IMR-90 (cell line): ENCODE measurements at regions not wholly inside any gene's neighbourhood (a gene's known extent, or its start where the extent isn't known, plus 50 kb on each side); places are given as distances from the start of the nearest gene placed in this dataset.

Experiments
- ATAC-seq: fragments of 200-7000 bp; cut with Tn5 transposase; 2 replicates; pipeline ENCODE4 v1.9.1; 2020; ENCODE audit warnings: low read depth, mild to moderate bottlenecking, moderate library complexity
- BruUV-seq: library from RNA; stranded (reverse); fragments of 400-500 nt; replicated peaks from 2 replicates; lab custom pipeline; 2021; lab: Mats Ljungman, UMichigan
- CTCF ChIA-PET: fragments of 300-600 bp; formaldehyde crosslinking; extraction: SDS; loops from one replicate; lab custom pipeline; 2021; ENCODE audit warnings: antibody characterized with exemption; lab: Yijun Ruan, JAX
- POLR2A ChIA-PET: fragments of 300-600 bp; sonication (Branson Sonifier 250); formaldehyde crosslinking; loops from one replicate; lab custom pipeline; 2022; ENCODE audit warnings: antibody characterized with exemption; ENCODE audit not compliant: unreplicated experiment; lab: Charles Lee
- DNase-seq: peaks from one replicate; pipeline ENCODE4 v3.0.0; 2013
- H2AFZ ChIP-seq: replicated peaks from 2 replicates; pipeline ENCODE3; 2013; ENCODE audit warnings: low read length, mild to moderate bottlenecking; ENCODE audit not compliant: poor library complexity
- H2AK5ac ChIP-seq: 2 replicates; pipeline ENCODE4 v1.6.1; 2013; ENCODE audit warnings: low read depth, low read length, inconsistent platforms
- H2AK9ac ChIP-seq: replicated peaks from 2 replicates; pipeline ENCODE3; 2013; ENCODE audit warnings: mild to moderate bottlenecking, low read depth, low read length, moderate library complexity; ENCODE audit not compliant: poor library complexity
- H2BK120ac ChIP-seq: 2 replicates; pipeline ENCODE4 v1.6.1; 2013; ENCODE audit warnings: low read depth, low read length, inconsistent platforms
- H2BK15ac ChIP-seq: 3 replicates; pipeline ENCODE4 v1.6.1; 2013; ENCODE audit warnings: low read depth, low read length, inconsistent platforms
- H2BK20ac ChIP-seq: 2 replicates; pipeline ENCODE4 v1.6.1; 2013; ENCODE audit warnings: low read depth, mild to moderate bottlenecking, inconsistent platforms, low read length, moderate library complexity
- H2BK5ac ChIP-seq: 2 replicates; pipeline ENCODE4 v1.6.1; 2013; ENCODE audit warnings: mild to moderate bottlenecking, low read depth, low read length, inconsistent platforms; ENCODE audit not compliant: poor library complexity, severe bottlenecking
- H3K14ac ChIP-seq: replicated peaks from 2 replicates; pipeline ENCODE4 v1.6.1; 2013; ENCODE audit warnings: low read depth, low read length, inconsistent platforms
- H3K18ac ChIP-seq: 2 replicates; pipeline ENCODE4 v1.6.1; 2013; ENCODE audit warnings: low read depth, low read length, control low read depth
- H3K23ac ChIP-seq: 2 replicates; pipeline ENCODE4 v1.6.1; 2013; ENCODE audit warnings: low read depth, low read length, inconsistent platforms
- H3K27ac ChIP-seq: 2 replicates; pipeline ENCODE4 v1.5.1; 2013; ENCODE audit warnings: mild to moderate bottlenecking, control low read depth, low read length; ENCODE audit not compliant: insufficient read depth
- H3K27me3 ChIP-seq: 2 replicates; pipeline ENCODE4 v1.6.1; 2013; ENCODE audit warnings: low read length; ENCODE audit not compliant: control insufficient read depth, insufficient read depth
- H3K36me3 ChIP-seq: 2 replicates; pipeline ENCODE4 v1.6.1; 2013; ENCODE audit warnings: low read length, mixed read lengths; ENCODE audit not compliant: control insufficient read depth, insufficient read depth
- H3K4ac ChIP-seq: 2 replicates; pipeline ENCODE4 v1.6.1; 2013; ENCODE audit warnings: low read depth, low read length, inconsistent platforms
- H3K4me1 ChIP-seq: 2 replicates; pipeline ENCODE4 v1.6.1; 2013; ENCODE audit warnings: low read length, mixed read lengths; ENCODE audit not compliant: control insufficient read depth, insufficient read depth
- H3K4me2 ChIP-seq: 2 replicates; pipeline ENCODE4 v1.6.1; 2013; ENCODE audit warnings: low read depth, mild to moderate bottlenecking, control low read depth, low read length, moderate library complexity
- H3K4me3 ChIP-seq: 2 replicates; pipeline ENCODE4 v1.5.1; 2013; ENCODE audit warnings: low read depth, mild to moderate bottlenecking, control low read depth, low read length, moderate library complexity; ENCODE audit not compliant: insufficient read depth
- H3K56ac ChIP-seq: 2 replicates; pipeline ENCODE4 v1.6.1; 2013; ENCODE audit warnings: low read length, inconsistent platforms; ENCODE audit not compliant: insufficient read depth; ENCODE audit errors: extremely low read depth
- H3K79me1 ChIP-seq, 2 experiments: 2 replicates each; pipeline ENCODE4 v1.6.1; 2013; ENCODE audit warnings: low read length in 2 of 2, inconsistent platforms in 1 of 2, low read depth in 1 of 2
- H3K9ac ChIP-seq: 2 replicates; pipeline ENCODE4 v1.6.1; 2013; ENCODE audit warnings: low read depth, low read length, control low read depth
- H3K9me1 ChIP-seq: 2 replicates; pipeline ENCODE4 v1.6.1; 2013; ENCODE audit warnings: low read length, inconsistent platforms; ENCODE audit not compliant: insufficient read depth
- H3K9me3 ChIP-seq: 2 replicates; pipeline ENCODE4 v1.6.1; 2013; ENCODE audit warnings: low read length; ENCODE audit not compliant: control insufficient read depth, insufficient read depth
- H4K20me1 ChIP-seq: 2 replicates; pipeline ENCODE4 v1.6.1; 2013; ENCODE audit warnings: low read length, inconsistent platforms; ENCODE audit not compliant: insufficient read depth
- H4K5ac ChIP-seq: 2 replicates; pipeline ENCODE4 v1.6.1; 2013; ENCODE audit warnings: mild to moderate bottlenecking, low read depth, low read length, control low read depth
- H4K8ac ChIP-seq, 2 experiments: 2 replicates each; pipeline ENCODE4 v1.6.1; 2013; ENCODE audit warnings: low read depth in 2 of 2, low read length in 2 of 2, control low read depth in 1 of 2, inconsistent platforms in 1 of 2
- H4K91ac ChIP-seq: 2 replicates; pipeline ENCODE4 v1.6.1; 2013; ENCODE audit warnings: low read depth, low read length, inconsistent platforms; ENCODE audit not compliant: insufficient read depth
- CEBPB ChIP-seq: IDR thresholded peaks from 2 replicates; pipeline ENCODE4 v1.6.1; 2012; ENCODE audit warnings: low read depth, low read length, improper control_type of control experiment
- ELK1 ChIP-seq: fragments of 150-350 bp; IDR thresholded peaks from 2 replicates; pipeline ENCODE4 v1.6.1; 2016; ENCODE audit warnings: low read depth, mild to moderate bottlenecking, low read length, moderate library complexity, borderline replicate concordance
- FOS ChIP-seq: fragments of 150-350 bp; IDR thresholded peaks from 2 replicates; pipeline ENCODE4 v1.6.1; 2016; ENCODE audit warnings: low read depth, low read length
- MXI1 ChIP-seq: IDR thresholded peaks from 2 replicates; pipeline ENCODE4 v1.6.1; 2012; ENCODE audit warnings: low read depth, mild to moderate bottlenecking, low read length, moderate library complexity, borderline replicate concordance
- POLR2A ChIP-seq: IDR thresholded peaks from 2 replicates; pipeline ENCODE4 v1.6.1; 2012; ENCODE audit warnings: mild to moderate bottlenecking, low read depth, low read length
- RAD21 ChIP-seq: IDR thresholded peaks from 2 replicates; pipeline ENCODE4 v1.6.1; 2012; ENCODE audit warnings: low read length, improper control_type of control experiment
- RCOR1 ChIP-seq: IDR thresholded peaks from 2 replicates; pipeline ENCODE4 v1.6.1; 2012; ENCODE audit warnings: mild to moderate bottlenecking, low read length, improper control_type of control experiment; ENCODE audit not compliant: insufficient replicate concordance
- RFX5 ChIP-seq: IDR thresholded peaks from 2 replicates; pipeline ENCODE4 v1.8.0; 2012; ENCODE audit warnings: low read depth, mild to moderate bottlenecking, low read length, moderate library complexity
- WGBS, 2 experiments: methylation state at CpG; one replicate each; pipeline versions ENCODE4 v1.1.5 to v1.1.7; 2013; ENCODE audit warnings: missing lambda C conversion rate in 2 of 2; ENCODE audit not compliant: insufficient read length in 1 of 2; ENCODE audit errors: extremely low coverage in 2 of 2; 5-methylcytosine and 5-hydroxymethylcytosine counted together
- dilution Hi-C: fragments of 300-500 bp; cut with HindIII; formaldehyde crosslinking; loops from one replicate; pipeline ENCODE4 v1.14.3; 2018; ENCODE audit warnings: low sequenced_read_pairs; ENCODE audit not compliant: unreplicated experiment
- in situ Hi-C: fragments of 300-500 bp; cut with MboI; formaldehyde crosslinking; loops from 3 replicates; pipeline ENCODE4 v1.14.3; 2019; ENCODE audit warnings: low sequenced_read_pairs, inconsistent platforms, mixed read lengths
- intact Hi-C: fragments of 100-400 bp; cut with micrococcal nuclease; formaldehyde crosslinking; loops from 2 replicates; pipeline ENCODE4 v1.10.0; 2022
- TF ChIP-seq, protein P1 (sequence below): fragments of 150-350 bp; IDR thresholded peaks from 2 replicates; pipeline ENCODE4 v1.6.1; 2017; ENCODE audit warnings: mild to moderate bottlenecking, antibody characterized with exemption, low read length, low read depth
- TF ChIP-seq, protein P2 (sequence below): conservative IDR thresholded peaks from 2 replicates; pipeline ENCODE4 v1.5.1; 2012; ENCODE audit warnings: mild to moderate bottlenecking, low read depth, low read length, improper control_type of control experiment

- Histone ChIP-seq H3K27me3 (no peaks in the 10 kb centered on the region), H3K9me3 (peaks cover under 1% of the 10 kb centered on the region; the same call in 1 of the 2 replicates), H2AK5ac (no peak overlapping the region), H2BK15ac (no peak overlapping the region), H3K14ac (no peak overlapping the region), H3K56ac (no peak overlapping the region), H3K9ac (no peak overlapping the region), H4K20me1 (no peaks in the 10 kb centered on the region), H2BK5ac (no peak overlapping the region), H4K5ac (no peak overlapping the region), H3K9me1 (no peaks in the 10 kb centered on the region), H3K4ac (no peak overlapping the region), H3K23ac (no peak overlapping the region; the same call in 1 of the 2 replicates), H3K27ac (no peak overlapping the region), H4K91ac (no peak overlapping the region), H2AFZ (no peak overlapping the region), H3K18ac (no peak overlapping the region), H3K79me1 (no peaks in the 10 kb centered on the region), H3K4me1 (no peaks in the 10 kb centered on the region), H2BK20ac (no peak overlapping the region), H2BK120ac (no peak overlapping the region), H2AK9ac (no peak overlapping the region), H3K4me2 (no peak overlapping the region), H4K8ac (no peak overlapping the region), H3K36me3 (no peaks in the 10 kb centered on the region), H3K4me3 (no peak overlapping the region)
- POLR2A ChIA-PET: no interaction called here
- TF ChIP-seq ELK1 (no peak), MXI1 (no peak), RAD21 (no peak), POLR2A (no peak), RCOR1 (no peak), CEBPB (no peak), FOS (no peak), RFX5 (no peak)
- TF ChIP-seq, protein P1, sequence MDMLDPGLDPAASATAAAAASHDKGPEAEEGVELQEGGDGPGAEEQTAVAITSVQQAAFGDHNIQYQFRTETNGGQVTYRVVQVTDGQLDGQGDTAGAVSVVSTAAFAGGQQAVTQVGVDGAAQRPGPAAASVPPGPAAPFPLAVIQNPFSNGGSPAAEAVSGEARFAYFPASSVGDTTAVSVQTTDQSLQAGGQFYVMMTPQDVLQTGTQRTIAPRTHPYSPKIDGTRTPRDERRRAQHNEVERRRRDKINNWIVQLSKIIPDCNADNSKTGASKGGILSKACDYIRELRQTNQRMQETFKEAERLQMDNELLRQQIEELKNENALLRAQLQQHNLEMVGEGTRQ: no peak
- TF ChIP-seq, protein P2, sequence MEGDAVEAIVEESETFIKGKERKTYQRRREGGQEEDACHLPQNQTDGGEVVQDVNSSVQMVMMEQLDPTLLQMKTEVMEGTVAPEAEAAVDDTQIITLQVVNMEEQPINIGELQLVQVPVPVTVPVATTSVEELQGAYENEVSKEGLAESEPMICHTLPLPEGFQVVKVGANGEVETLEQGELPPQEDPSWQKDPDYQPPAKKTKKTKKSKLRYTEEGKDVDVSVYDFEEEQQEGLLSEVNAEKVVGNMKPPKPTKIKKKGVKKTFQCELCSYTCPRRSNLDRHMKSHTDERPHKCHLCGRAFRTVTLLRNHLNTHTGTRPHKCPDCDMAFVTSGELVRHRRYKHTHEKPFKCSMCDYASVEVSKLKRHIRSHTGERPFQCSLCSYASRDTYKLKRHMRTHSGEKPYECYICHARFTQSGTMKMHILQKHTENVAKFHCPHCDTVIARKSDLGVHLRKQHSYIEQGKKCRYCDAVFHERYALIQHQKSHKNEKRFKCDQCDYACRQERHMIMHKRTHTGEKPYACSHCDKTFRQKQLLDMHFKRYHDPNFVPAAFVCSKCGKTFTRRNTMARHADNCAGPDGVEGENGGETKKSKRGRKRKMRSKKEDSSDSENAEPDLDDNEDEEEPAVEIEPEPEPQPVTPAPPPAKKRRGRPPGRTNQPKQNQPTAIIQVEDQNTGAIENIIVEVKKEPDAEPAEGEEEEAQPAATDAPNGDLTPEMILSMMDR: no peak
- intact Hi-C loops: no loop called here
- ATAC-seq: no peak
- BruUV-seq: no TSS peak
- CTCF ChIA-PET: interaction anchor here (1.0 kb wide), 1 partner anchor 22 kb away, joined by 3 read pairs; no protein-coding TSS in a partner anchor
- dilution Hi-C loops: no loop called here
- no peak for DNase-seq
- in situ Hi-C loops: no loop called here
- WGBS, 2 experiments: no CpG with 5 or more reads among the region's 2 CpGs
Measured at GRCh38 chr7:79951415-79951814, 183.2 kb upstream of the GNAI1 start.
